ENCODE measurements at regions not wholly inside any gene's neighbourhood (a gene's known extent, or its start where the extent isn't known, plus 50 kb on each side); places are given as distances from the start of the nearest gene placed in this dataset.

- H3K9me3 ChIP-seq (ENCODE audit: control insufficient read depth, insufficient read depth, low read length): no peaks in the 10 kb centered on the region
- H3K4me1 ChIP-seq (ENCODE audit: control insufficient read depth, insufficient read depth, low read length): no peaks in the 10 kb centered on the region
- no peaks in the 10 kb centered on the region for H3K27me3 ChIP-seq (ENCODE audit: control insufficient read depth, insufficient read depth, low read length)
- no peak overlapping the region for H3K9ac ChIP-seq (ENCODE audit: low read depth, low read length)
- H3K36me3 ChIP-seq (ENCODE audit: control insufficient read depth, insufficient read depth, low read length): no peaks in the 10 kb centered on the region
- H3K4me3 ChIP-seq (ENCODE audit: low read depth, low read length): no peak overlapping the region
Measured at GRCh38 chr6:144762469-144762868, 477.3 kb downstream of the UTRN start.

GRCh38 chr6:144767051-144767450 lies 481.9 kb downstream of the UTRN start:
- H3K9ac ChIP-seq (ENCODE audit: low read depth, low read length): no peak overlapping the region
- no peaks in the 10 kb centered on the region for H3K36me3 ChIP-seq (ENCODE audit: control insufficient read depth, insufficient read depth, low read length)
- peaks cover 6% of the 10 kb centered on the region for H3K4me1 ChIP-seq (ENCODE audit: control insufficient read depth, insufficient read depth, low read length)
- no peaks in the 10 kb centered on the region for H3K27me3 ChIP-seq (ENCODE audit: control insufficient read depth, insufficient read depth, low read length)
- H3K4me3 ChIP-seq (ENCODE audit: low read depth, low read length): no peak overlapping the region
- H3K9me3 ChIP-seq (ENCODE audit: control insufficient read depth, insufficient read depth, low read length): no peaks in the 10 kb centered on the region

- Histone ChIP-seq H3K9ac (ENCODE audit: low read depth, low read length) (no peak overlapping the region), H3K4me3 (ENCODE audit: low read depth, low read length) (no peak overlapping the region), H3K4me1 (ENCODE audit: control insufficient read depth, insufficient read depth, low read length) (peaks cover 8% of the 10 kb centered on the region), H3K9me3 (ENCODE audit: control insufficient read depth, insufficient read depth, low read length) (no peaks in the 10 kb centered on the region), H3K27me3 (ENCODE audit: control insufficient read depth, insufficient read depth, low read length) (no peaks in the 10 kb centered on the region), H3K36me3 (ENCODE audit: control insufficient read depth, insufficient read depth, low read length) (no peaks in the 10 kb centered on the region)
Measured at GRCh38 chr6:144768551-144769075, 483.5 kb downstream of the UTRN start.

- H3K4me1 ChIP-seq (ENCODE audit: control insufficient read depth, insufficient read depth, low read length): peaks cover 8% of the 10 kb centered on the region
- no peaks in the 10 kb centered on the region for H3K36me3 ChIP-seq (ENCODE audit: control insufficient read depth, insufficient read depth, low read length)
- H3K9ac ChIP-seq (ENCODE audit: low read depth, low read length): no peak overlapping the region
- H3K9me3 ChIP-seq (ENCODE audit: control insufficient read depth, insufficient read depth, low read length): no peaks in the 10 kb centered on the region
- no peak overlapping the region for H3K4me3 ChIP-seq (ENCODE audit: low read depth, low read length)
- H3K27me3 ChIP-seq (ENCODE audit: control insufficient read depth, insufficient read depth, low read length): no peaks in the 10 kb centered on the region
Measured at GRCh38 chr6:144769142-144769541, 484.0 kb downstream of the UTRN start.

- no peaks in the 10 kb centered on the region for H3K9me3 ChIP-seq (ENCODE audit: control insufficient read depth, insufficient read depth, low read length)
- peaks cover 2% of the 10 kb centered on the region for H3K4me1 ChIP-seq (ENCODE audit: control insufficient read depth, insufficient read depth, low read length)
- H3K4me3 ChIP-seq (ENCODE audit: low read depth, low read length): no peak overlapping the region
- H3K27me3 ChIP-seq (ENCODE audit: control insufficient read depth, insufficient read depth, low read length): no peaks in the 10 kb centered on the region
- H3K9ac ChIP-seq (ENCODE audit: low read depth, low read length): no peak overlapping the region
- H3K36me3 ChIP-seq (ENCODE audit: control insufficient read depth, insufficient read depth, low read length): no peaks in the 10 kb centered on the region
Measured at GRCh38 chr6:144776031-144776819, 491.1 kb downstream of the UTRN start.

- H3K9ac ChIP-seq (ENCODE audit: low read depth, low read length): no peak overlapping the region
- no peak overlapping the region for H3K4me3 ChIP-seq (ENCODE audit: low read depth, low read length)
- H3K36me3 ChIP-seq (ENCODE audit: control insufficient read depth, insufficient read depth, low read length): no peaks in the 10 kb centered on the region
- no peaks in the 10 kb centered on the region for H3K9me3 ChIP-seq (ENCODE audit: control insufficient read depth, insufficient read depth, low read length)
- peaks cover 2% of the 10 kb centered on the region for H3K4me1 ChIP-seq (ENCODE audit: control insufficient read depth, insufficient read depth, low read length)
- no peaks in the 10 kb centered on the region for H3K27me3 ChIP-seq (ENCODE audit: control insufficient read depth, insufficient read depth, low read length)
Measured at GRCh38 chr6:144777249-144777648, 492.1 kb downstream of the UTRN start.

GRCh38 chr6:144778056-144778455 lies 492.9 kb downstream of the UTRN start:
- H3K27me3 ChIP-seq (ENCODE audit: control insufficient read depth, insufficient read depth, low read length): no peaks in the 10 kb centered on the region
- H3K4me1 ChIP-seq (ENCODE audit: control insufficient read depth, insufficient read depth, low read length): peaks cover 2% of the 10 kb centered on the region
- no peaks in the 10 kb centered on the region for H3K9me3 ChIP-seq (ENCODE audit: control insufficient read depth, insufficient read depth, low read length)
- no peak overlapping the region for H3K9ac ChIP-seq (ENCODE audit: low read depth, low read length)
- H3K4me3 ChIP-seq (ENCODE audit: low read depth, low read length): no peak overlapping the region
- H3K36me3 ChIP-seq (ENCODE audit: control insufficient read depth, insufficient read depth, low read length): no peaks in the 10 kb centered on the region

GRCh38 chr6:144778773-144779492 lies 493.8 kb downstream of the UTRN start:
- Histone ChIP-seq H3K9me3 (ENCODE audit: control insufficient read depth, insufficient read depth, low read length) (no peaks in the 10 kb centered on the region), H3K4me1 (ENCODE audit: control insufficient read depth, insufficient read depth, low read length) (no peaks in the 10 kb centered on the region), H3K4me3 (ENCODE audit: low read depth, low read length) (no peak overlapping the region), H3K27me3 (ENCODE audit: control insufficient read depth, insufficient read depth, low read length) (no peaks in the 10 kb centered on the region), H3K36me3 (ENCODE audit: control insufficient read depth, insufficient read depth, low read length) (no peaks in the 10 kb centered on the region), H3K9ac (ENCODE audit: low read depth, low read length) (no peak overlapping the region)

- H3K27me3 ChIP-seq (ENCODE audit: control insufficient read depth, insufficient read depth, low read length): no peaks in the 10 kb centered on the region
- no peaks in the 10 kb centered on the region for H3K9me3 ChIP-seq (ENCODE audit: control insufficient read depth, insufficient read depth, low read length)
- H3K4me3 ChIP-seq (ENCODE audit: low read depth, low read length): no peak overlapping the region
- no peak overlapping the region for H3K9ac ChIP-seq (ENCODE audit: low read depth, low read length)
- H3K36me3 ChIP-seq (ENCODE audit: control insufficient read depth, insufficient read depth, low read length): no peaks in the 10 kb centered on the region
- no peaks in the 10 kb centered on the region for H3K4me1 ChIP-seq (ENCODE audit: control insufficient read depth, insufficient read depth, low read length)
Measured at GRCh38 chr6:144781836-144782235, 496.7 kb downstream of the UTRN start.

GRCh38 chr6:144782634-144783033 lies 497.5 kb downstream of the UTRN start:
- Histone ChIP-seq H3K27me3 (ENCODE audit: control insufficient read depth, insufficient read depth, low read length) (no peaks in the 10 kb centered on the region), H3K4me1 (ENCODE audit: control insufficient read depth, insufficient read depth, low read length) (no peaks in the 10 kb centered on the region), H3K4me3 (ENCODE audit: low read depth, low read length) (no peak overlapping the region), H3K36me3 (ENCODE audit: control insufficient read depth, insufficient read depth, low read length) (no peaks in the 10 kb centered on the region), H3K9ac (ENCODE audit: low read depth, low read length) (no peak overlapping the region), H3K9me3 (ENCODE audit: control insufficient read depth, insufficient read depth, low read length) (no peaks in the 10 kb centered on the region)

GRCh38 chr6:144785056-144785455 lies 499.9 kb downstream of the UTRN start:
- Histone ChIP-seq H3K27me3 (ENCODE audit: control insufficient read depth, insufficient read depth, low read length) (no peaks in the 10 kb centered on the region), H3K4me3 (ENCODE audit: low read depth, low read length) (no peak overlapping the region), H3K36me3 (ENCODE audit: control insufficient read depth, insufficient read depth, low read length) (no peaks in the 10 kb centered on the region), H3K9me3 (ENCODE audit: control insufficient read depth, insufficient read depth, low read length) (no peaks in the 10 kb centered on the region), H3K4me1 (ENCODE audit: control insufficient read depth, insufficient read depth, low read length) (no peaks in the 10 kb centered on the region), H3K9ac (ENCODE audit: low read depth, low read length) (no peak overlapping the region)

- H3K4me3 ChIP-seq (ENCODE audit: low read depth, low read length): no peak overlapping the region
- H3K9ac ChIP-seq (ENCODE audit: low read depth, low read length): no peak overlapping the region
- no peaks in the 10 kb centered on the region for H3K27me3 ChIP-seq (ENCODE audit: control insufficient read depth, insufficient read depth, low read length)
- H3K9me3 ChIP-seq (ENCODE audit: control insufficient read depth, insufficient read depth, low read length): no peaks in the 10 kb centered on the region
- no peaks in the 10 kb centered on the region for H3K4me1 ChIP-seq (ENCODE audit: control insufficient read depth, insufficient read depth, low read length)
- H3K36me3 ChIP-seq (ENCODE audit: control insufficient read depth, insufficient read depth, low read length): no peaks in the 10 kb centered on the region
Measured at GRCh38 chr6:144786825-144787224, 501.7 kb downstream of the UTRN start.
